ENCODE measurements at regions not wholly inside any gene's neighbourhood (a gene's known extent, or its start where the extent isn't known, plus 50 kb on each side); places are given as distances from the start of the nearest gene placed in this dataset.
A peak's percentile ranks its signal among the peaks of the same experiment; 100 is the strongest.

- no peak overlapping the region for H3K4me3 ChIP-seq
- no peaks in the 10 kb centered on the region for H3K36me3 ChIP-seq
- ATAC-seq, result no peak
- H3K27me3 ChIP-seq, result no peaks in the 10 kb centered on the region
- TF ChIP-seq CTCF (IDR thresholded peaks at IDR 0.05), result no peak
- H3K4me1 ChIP-seq, result peaks cover 11 to 53% of the 10 kb centered on the region in 2 donors
- intact Hi-C loops (cut with DNase I), result no loop called here
- peak overlapping the region in 1 of 2 donors; percentile 85 for H3K27ac ChIP-seq
- peak in 1 of 4 donors; percentile 59 for DNase-seq
- H3K9me3 ChIP-seq, result no peaks in the 10 kb centered on the region
Observed at GRCh38 chr10:62617652-62618051, 186.9 kb upstream of the ADO start.

- peak; percentile 45 for ATAC-seq
- H3K9me3 ChIP-seq, result no peaks in the 10 kb centered on the region
- intact Hi-C loops (cut with DNase I), result no loop called here
- H3K4me1 ChIP-seq, result peaks cover 11 to 53% of the 10 kb centered on the region in 2 donors
- peak overlapping the region in 1 of 2 donors; percentile 85 for H3K27ac ChIP-seq
- TF ChIP-seq CTCF (IDR thresholded peaks at IDR 0.05), result no peak
- DNase-seq, result no peak
- H3K36me3 ChIP-seq, result no peaks in the 10 kb centered on the region
- H3K27me3 ChIP-seq, result no peaks in the 10 kb centered on the region
- H3K4me3 ChIP-seq, result no peak overlapping the region
Observed at GRCh38 chr10:62618054-62618453, 186.5 kb upstream of the ADO start.

GRCh38 chr10:62618576-62619412 is 185.7 kb upstream of the ADO start:
- H3K4me1 ChIP-seq, result peaks cover 11 to 47% of the 10 kb centered on the region in 2 donors
- TF ChIP-seq CTCF (IDR thresholded peaks at IDR 0.05), result no peak
- no peak overlapping the region for H3K4me3 ChIP-seq
- H3K27me3 ChIP-seq, result no peaks in the 10 kb centered on the region
- no peaks in the 10 kb centered on the region for H3K36me3 ChIP-seq
- DNase-seq (peak in 2 of 4 donors; percentile 63 to 79), ATAC-seq (peak; percentile 78)
- H3K27ac ChIP-seq, result peak overlapping the region in 1 of 2 donors; percentile 85
- no peaks in the 10 kb centered on the region for H3K9me3 ChIP-seq
- intact Hi-C loops (cut with DNase I), result no loop called here

GRCh38 chr10:62619413-62619738 is 185.1 kb upstream of the ADO start:
- ATAC-seq, result peak; percentile 23
- no peak overlapping the region for H3K4me3 ChIP-seq
- H3K27ac ChIP-seq, result peak overlapping the region in 1 of 2 donors; percentile 85
- no peaks in the 10 kb centered on the region for H3K36me3 ChIP-seq
- intact Hi-C loops (cut with DNase I), result no loop called here
- no peaks in the 10 kb centered on the region for H3K9me3 ChIP-seq
- H3K27me3 ChIP-seq, result no peaks in the 10 kb centered on the region
- peaks cover 11 to 45% of the 10 kb centered on the region in 2 donors for H3K4me1 ChIP-seq
- DNase-seq, result no peak
- no peak for TF ChIP-seq CTCF (IDR thresholded peaks at IDR 0.05)

GRCh38 chr10:62620491-62620890 is 184.0 kb upstream of the ADO start:
- TF ChIP-seq CTCF (IDR thresholded peaks at IDR 0.05), result no peak
- H3K27me3 ChIP-seq, result no peaks in the 10 kb centered on the region
- ATAC-seq (peak; percentile 66), DNase-seq (peak in 1 of 4 donors; percentile 43)
- intact Hi-C loops (cut with DNase I), result no loop called here
- H3K27ac ChIP-seq, result peak overlapping the region in 1 of 2 donors; percentile 85
- no peaks in the 10 kb centered on the region for H3K9me3 ChIP-seq
- H3K4me1 ChIP-seq, result peaks cover 11 to 45% of the 10 kb centered on the region in 2 donors
- no peak overlapping the region for H3K4me3 ChIP-seq
- no peaks in the 10 kb centered on the region for H3K36me3 ChIP-seq
